ENCODE measurements at regions not wholly inside any gene's neighbourhood (a gene's known extent, or its start where the extent isn't known, plus 50 kb on each side); places are given as distances from the start of the nearest gene placed in this dataset.
"Not testable (repeated sequence)": the region's sequence is repeated elsewhere in the genome, so short reads cannot be mapped to it uniquely, and the experiment has no call there.

DNA sequence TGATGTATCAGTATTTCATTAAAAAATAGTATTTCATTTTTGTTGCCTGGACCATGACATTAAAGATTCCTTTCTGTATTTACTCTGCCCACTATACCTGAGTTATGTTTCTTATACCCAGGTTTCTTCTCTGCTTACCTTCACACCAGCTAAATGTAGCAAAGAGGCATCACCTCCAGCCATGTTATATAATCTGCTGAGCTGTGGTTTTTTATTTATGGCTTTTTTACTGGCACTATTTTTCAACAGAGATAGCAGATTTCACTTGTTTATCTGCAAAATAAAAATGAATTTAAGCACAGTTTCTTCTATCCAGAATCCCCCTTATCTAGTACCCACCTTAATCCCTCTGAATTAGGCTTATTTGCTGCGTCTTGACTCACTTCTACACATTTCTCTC is 979.0 kb upstream of the MAN1A1 start:
- no peak for DNase-seq

DNA sequence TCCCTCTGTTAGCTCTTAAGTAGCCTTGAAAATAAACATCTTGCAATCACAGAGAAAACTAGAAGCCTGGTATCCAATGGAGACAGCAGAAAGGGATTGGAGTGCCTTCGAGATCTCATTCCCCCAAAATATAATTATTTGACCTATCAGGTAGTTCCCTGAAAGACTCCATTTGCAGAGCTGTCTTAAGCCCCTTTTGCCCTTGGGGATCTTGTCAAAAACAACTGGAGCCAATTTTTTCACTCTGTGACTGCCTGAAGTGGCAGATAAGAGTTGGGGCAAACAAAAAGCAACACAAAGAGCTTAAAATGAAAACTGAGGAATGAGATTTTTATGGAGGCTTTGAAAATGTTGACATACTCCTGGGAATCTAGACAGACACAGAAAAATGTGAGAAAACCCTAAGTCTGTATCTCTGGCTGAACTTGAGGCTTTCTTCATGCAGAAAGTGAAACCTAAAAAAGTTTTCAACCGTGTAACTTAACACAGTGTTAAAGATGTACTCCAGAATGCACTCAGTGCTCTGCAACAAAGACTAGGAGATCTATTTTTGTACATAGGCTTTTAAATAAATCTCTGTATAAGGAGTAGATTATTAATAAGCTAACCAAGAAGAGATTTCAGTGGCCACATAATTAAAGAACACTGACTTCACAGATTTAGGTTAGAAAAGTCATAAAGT is 971.1 kb upstream of the MAN1A1 start:
- DNase-seq = no peak

DNA sequence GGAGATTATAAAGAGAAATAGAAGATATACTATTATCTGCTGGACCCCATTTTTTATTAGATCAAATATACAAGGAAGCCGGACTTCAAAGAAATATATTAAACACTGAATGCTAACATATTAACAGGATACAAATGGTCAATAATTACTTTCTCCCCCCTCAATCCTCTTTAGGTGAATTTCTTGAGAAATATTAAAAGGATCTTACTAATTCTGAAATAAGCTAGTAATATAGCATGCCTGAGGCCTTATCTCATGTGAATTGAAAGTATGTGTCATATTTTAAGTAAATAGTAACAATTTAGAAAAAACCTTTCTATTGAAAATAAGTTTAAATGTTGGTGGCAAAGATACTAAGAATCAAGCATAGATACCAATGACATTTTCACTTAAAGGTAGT is 954.7 kb upstream of the MAN1A1 start:
- no peak for DNase-seq

- DNase-seq = no peak
Observed at GRCh38 chr6:120303527-120303926, 954.0 kb upstream of the MAN1A1 start.

DNA sequence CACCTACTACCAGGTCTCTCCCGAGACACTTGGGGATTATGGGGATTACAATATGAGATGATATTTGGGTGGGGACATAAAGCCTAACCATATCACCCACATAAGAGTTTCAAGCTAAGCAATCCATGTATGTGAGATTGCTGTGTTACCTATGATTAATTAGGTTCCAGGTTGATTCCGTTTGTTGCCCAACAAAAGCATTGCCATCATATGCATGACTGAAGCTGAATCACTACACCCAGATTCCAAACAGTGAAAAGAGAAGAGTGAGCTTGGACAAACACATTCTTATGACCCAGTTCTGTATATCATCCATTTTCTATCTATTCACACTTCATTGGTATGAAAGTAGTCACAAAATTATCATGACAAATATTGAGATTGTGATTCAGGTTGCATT is 952.5 kb upstream of the MAN1A1 start:
- no peak for DNase-seq

- DNase-seq = no peak
Observed at GRCh38 chr6:120290964-120291363, 941.4 kb upstream of the MAN1A1 start.

DNA sequence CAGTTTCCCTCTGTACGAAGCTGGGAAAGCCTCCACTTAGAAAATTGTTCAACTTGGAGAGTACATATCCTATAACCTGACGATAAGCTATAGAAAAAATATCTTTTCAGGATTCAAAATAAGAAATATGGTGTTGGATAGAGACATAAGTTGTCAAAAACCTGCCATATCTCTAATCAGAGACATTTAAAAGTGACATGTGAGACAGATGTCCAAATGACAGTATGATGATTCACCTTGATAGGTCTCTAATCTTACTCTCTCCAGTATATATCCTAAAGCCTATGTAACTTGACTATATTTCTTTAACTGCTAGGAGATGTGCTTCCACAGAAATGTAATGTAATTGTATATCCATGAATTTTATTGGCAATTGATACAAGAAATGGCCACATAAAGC is 932.4 kb upstream of the MAN1A1 start:
- no peak for DNase-seq

- DNase-seq = no peak
Observed at GRCh38 chr6:120279466-120280167, 930.1 kb upstream of the MAN1A1 start.

DNA sequence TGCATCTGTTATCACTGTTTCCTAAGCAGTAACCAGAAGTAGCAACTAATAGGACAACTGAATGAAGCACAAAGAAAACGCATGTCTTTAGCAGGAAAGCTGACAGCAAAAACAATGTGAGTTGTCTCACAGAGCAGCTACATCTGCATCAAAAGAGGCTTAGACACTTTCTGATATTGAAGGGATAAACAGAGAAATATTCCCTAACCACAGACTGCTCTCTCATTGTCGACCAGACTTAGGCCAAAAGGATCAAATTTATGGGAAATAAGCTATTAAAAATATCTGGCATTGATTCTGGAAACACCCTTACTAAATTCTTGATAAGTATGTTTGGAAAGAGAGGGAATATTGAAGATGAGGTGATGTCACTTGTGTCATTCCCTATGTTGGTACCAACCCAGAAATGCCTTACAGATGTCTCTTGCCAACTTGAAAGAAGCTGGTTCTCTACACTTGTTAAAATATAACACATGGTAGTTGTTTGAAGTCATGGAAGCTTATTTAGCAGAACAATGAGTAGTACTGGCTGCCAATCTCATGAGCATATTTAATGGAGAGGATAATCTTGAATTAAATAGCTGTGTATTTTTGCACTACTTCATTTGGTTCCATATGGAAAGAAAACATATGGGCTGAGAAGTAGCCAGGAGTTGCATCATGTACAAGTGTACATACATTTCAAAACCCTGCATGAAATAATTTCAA is 929.3 kb upstream of the MAN1A1 start:
- no peak for DNase-seq

DNA sequence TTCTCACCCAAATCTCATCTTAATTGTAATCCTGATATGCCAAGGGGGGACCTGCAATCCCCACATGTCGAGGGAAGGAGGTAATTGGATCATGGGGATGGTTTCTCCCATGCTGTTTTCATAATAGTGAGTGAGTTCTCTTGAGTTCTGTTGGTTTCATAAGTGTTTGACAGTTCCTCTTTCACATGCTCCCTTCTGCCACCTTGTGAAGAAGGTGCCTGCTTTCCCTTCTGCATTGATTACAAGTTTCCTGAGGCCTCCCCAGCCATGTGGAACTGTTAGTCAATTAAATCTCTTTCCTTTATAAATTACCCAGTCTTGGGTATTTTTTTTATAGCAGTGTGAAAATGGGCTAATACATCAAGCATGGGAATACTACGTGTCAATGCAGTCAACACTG is 925.0 kb upstream of the MAN1A1 start:
- no peak for DNase-seq

GRCh38 chr6:120273411-120273810 is 923.9 kb upstream of the MAN1A1 start:
- no peak for DNase-seq

GRCh38 chr6:120272038-120272437 is 922.5 kb upstream of the MAN1A1 start:
- DNase-seq = no peak

- not testable (repeated sequence) for DNase-seq
Observed at GRCh38 chr6:120268256-120268655, 918.7 kb upstream of the MAN1A1 start.

- DNase-seq = no peak
Observed at GRCh38 chr6:120262354-120262753, 912.8 kb upstream of the MAN1A1 start.

GRCh38 chr6:120260636-120261035 is 911.1 kb upstream of the MAN1A1 start:
- DNase-seq = no peak

DNA sequence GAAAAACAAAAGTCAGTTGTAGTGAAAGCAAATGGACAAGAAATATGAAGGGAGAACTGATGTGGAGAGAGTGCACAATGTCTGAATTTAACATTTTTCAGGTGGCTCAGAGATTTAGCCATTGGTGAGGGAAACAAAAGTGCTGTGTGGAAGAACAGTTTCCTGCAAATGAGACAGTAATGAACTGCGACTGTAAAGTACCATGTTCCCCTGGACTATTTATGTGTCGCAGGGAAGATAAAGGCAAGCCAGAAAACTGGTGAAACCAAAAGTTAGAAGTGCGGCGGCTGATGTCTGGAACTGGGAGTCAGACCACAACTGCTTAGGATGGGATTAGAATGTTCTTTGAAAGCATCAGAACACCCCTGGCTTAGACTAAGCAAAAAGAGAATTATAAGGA is 905.1 kb upstream of the MAN1A1 start:
- DNase-seq = no peak

GRCh38 chr6:120248451-120248850 is 898.9 kb upstream of the MAN1A1 start:
- DNase-seq = no peak

DNA sequence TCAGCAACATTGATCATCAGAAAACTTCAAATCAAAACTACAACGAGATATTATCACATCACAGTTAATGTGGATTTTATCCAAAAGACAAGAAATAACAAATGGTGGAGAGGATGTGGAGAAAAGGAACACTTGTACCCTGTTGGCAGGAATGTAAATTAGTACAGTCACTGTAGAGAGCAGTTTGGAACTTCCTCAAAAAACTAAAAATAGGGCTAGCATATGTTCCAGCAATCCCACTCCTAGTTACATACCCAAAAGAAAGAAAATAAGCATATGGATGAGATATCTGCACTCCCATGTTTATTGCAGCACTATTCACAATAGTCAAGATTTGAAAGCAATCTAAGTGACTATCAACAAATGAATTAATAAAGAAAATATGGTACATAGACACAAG is 887.7 kb upstream of the MAN1A1 start:
- DNase-seq = no peak

GRCh38 chr6:120230008-120230407 is 880.4 kb upstream of the MAN1A1 start:
- DNase-seq = no peak

GRCh38 chr6:120228297-120228696 is 878.7 kb upstream of the MAN1A1 start:
- no peak for DNase-seq

DNA sequence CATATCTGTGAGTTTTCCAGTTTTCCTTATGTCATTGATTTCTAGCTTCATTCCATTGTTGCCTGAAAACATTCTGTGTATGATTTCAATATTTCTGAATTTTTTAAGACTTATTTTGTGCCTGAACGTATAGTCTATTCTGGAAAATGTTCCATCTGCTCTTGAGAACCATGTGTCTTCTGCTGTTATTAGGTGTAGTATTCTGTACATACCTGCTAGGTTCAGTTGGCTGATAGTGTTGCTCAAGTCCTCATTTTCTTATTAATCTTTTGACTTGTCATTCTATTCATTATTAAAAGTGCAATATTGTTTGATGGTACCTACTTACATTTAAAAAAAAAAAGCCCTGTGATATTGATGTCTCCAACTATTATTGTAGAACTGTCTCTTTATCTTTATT is 869.8 kb upstream of the MAN1A1 start:
- DNase-seq = no peak

DNA sequence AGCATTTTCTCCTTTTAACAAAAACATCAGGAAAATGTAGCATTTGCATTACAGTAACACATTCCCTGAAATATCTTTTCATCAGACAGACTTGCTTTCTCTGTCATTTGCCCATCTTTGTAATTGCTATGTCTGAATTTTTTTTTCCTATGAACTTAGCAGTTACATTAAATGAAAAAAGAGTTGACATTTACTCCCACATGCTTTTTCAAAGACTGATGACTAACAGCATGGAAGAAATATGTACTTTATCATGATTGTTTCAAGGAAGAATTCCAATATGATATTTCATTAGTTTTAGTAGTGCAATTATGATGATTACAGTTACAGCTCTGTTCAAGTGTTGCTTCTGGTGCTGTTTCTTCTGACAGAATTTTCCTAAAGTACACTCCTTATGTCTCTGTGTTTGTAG is 864.5 kb upstream of the MAN1A1 start:
- DNase-seq = no peak

DNA sequence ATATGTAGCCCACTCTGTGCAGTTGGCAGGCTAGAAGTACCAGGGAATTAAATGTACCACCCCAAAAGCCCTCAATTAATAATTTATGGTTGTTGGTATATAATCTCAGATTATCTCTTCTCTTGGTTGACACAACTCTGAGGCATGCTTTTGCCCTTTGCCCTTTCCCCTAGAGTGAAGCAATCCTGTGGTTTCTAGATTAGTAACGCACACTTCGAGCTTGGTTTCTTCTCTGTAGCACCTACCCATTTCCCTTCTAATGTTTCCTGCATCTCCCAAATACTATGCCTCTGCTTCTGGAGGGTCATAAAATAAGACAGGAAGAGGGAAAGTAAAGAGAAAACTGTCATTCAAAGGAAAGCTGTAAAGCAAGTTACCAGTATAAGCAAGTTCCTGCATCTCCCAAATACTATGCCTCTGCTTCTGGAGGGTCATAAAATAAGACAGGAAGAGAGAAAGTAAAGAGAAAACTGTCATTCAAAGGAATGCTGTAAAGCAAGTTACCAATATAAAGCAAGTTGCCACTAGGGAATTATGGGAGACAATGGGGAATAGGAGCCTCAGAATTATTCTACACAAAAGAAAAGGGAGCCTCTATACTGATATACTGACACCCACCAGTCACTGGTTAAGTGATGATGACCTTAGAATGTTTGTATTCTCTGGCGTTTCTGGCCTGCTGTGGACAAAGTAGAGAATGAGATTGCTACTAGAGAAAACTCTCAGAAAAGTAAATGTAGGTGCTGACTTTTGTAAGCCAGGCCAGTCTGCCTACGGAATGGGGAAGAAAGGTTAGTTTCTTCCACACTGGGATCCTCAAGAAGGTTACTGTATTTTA is 862.6 kb upstream of the MAN1A1 start:
- DNase-seq = no peak

All from CD4-positive, alpha-beta T cell treated with Interleukin-10 for 1 hour (primary cell).